GM18507 (cell line): ENCODE measurements at regions not wholly inside any gene's neighbourhood (a gene's known extent, or its start where the extent isn't known, plus 50 kb on each side); places are given as distances from the start of the nearest gene placed in this dataset.

ENCODE experiments used
- DNase-seq: peaks from one replicate; pipeline ENCODE4 v3.0.0; 2011; ENCODE audit warnings: low read depth; ENCODE audit not compliant: insufficient read length; ENCODE audit errors: extremely low spot score
- FAIRE-seq: peaks from 2 replicates; lab custom pipeline; 2011; peaks lifted over from hg19 to GRCh38; lab: Jason Lieb, UNC

- DNase-seq (no peak), FAIRE-seq (no peak)
Measured at GRCh38 chr9:89718176-89718575, 113.4 kb downstream of the GADD45G start.

- DNase-seq (no peak), FAIRE-seq (no peak)
Measured at GRCh38 chr9:89718651-89719050, 113.8 kb downstream of the GADD45G start.

GRCh38 chr9:89719202-89719601, 114.4 kb downstream of the GADD45G start:
- DNase-seq (no peak), FAIRE-seq (no peak)

- FAIRE-seq: no peak
- DNase-seq: no peak
Measured at GRCh38 chr9:89720696-89721175, 115.9 kb downstream of the GADD45G start.

- DNase-seq: no peak
- no peak for FAIRE-seq
Measured at GRCh38 chr9:89721176-89721700, 116.4 kb downstream of the GADD45G start.

- DNase-seq (no peak), FAIRE-seq (no peak)
Measured at GRCh38 chr9:89721971-89722530, 117.2 kb downstream of the GADD45G start.

- no peak for FAIRE-seq
- DNase-seq: no peak
Measured at GRCh38 chr9:89722712-89723111, 117.9 kb downstream of the GADD45G start.

GRCh38 chr9:89723469-89724100, 118.8 kb downstream of the GADD45G start:
- no peak for DNase-seq
- FAIRE-seq: no peak

- DNase-seq (no peak), FAIRE-seq (no peak)
Measured at GRCh38 chr9:89724659-89725058, 119.8 kb downstream of the GADD45G start.

GRCh38 chr9:89725271-89725670, 120.5 kb downstream of the GADD45G start:
- FAIRE-seq (no peak), DNase-seq (no peak)

- DNase-seq (no peak), FAIRE-seq (no peak)
Measured at GRCh38 chr9:89729954-89730530, 125.2 kb downstream of the GADD45G start.

GRCh38 chr9:89730715-89731114, 125.9 kb downstream of the GADD45G start:
- DNase-seq (no peak), FAIRE-seq (no peak)

GRCh38 chr9:89731262-89732182, 126.7 kb downstream of the GADD45G start:
- FAIRE-seq (no peak), DNase-seq (no peak)

GRCh38 chr9:89732295-89732938, 127.6 kb downstream of the GADD45G start:
- DNase-seq (no peak), FAIRE-seq (no peak)

GRCh38 chr9:89732939-89733324, 128.1 kb downstream of the GADD45G start:
- FAIRE-seq (no peak), DNase-seq (no peak)

- FAIRE-seq (no peak), DNase-seq (no peak)
Measured at GRCh38 chr9:89734600-89735041, 129.8 kb downstream of the GADD45G start.

- FAIRE-seq: no peak
- DNase-seq: no peak
Measured at GRCh38 chr9:89738137-89738932, 133.5 kb downstream of the GADD45G start.

GRCh38 chr9:89739511-89739910, 134.7 kb downstream of the GADD45G start:
- no peak for DNase-seq

GRCh38 chr9:89739916-89740315, 135.1 kb downstream of the GADD45G start:
- FAIRE-seq (no peak), DNase-seq (no peak)

More at GRCh38 chr9:89739511-89739910, 134.7 kb downstream of the GADD45G start:
- no peak for FAIRE-seq
